Astrocyte (in vitro differentiated cells and primary cell): ENCODE measurements at regions not wholly inside any gene's neighbourhood (a gene's known extent, or its start where the extent isn't known, plus 50 kb on each side); places are given as distances from the start of the nearest gene placed in this dataset.

Experiments used
- CTCF ChIP-seq: IDR thresholded peaks from 2 replicates; pipeline ENCODE4 v1.5.1; 2011; ENCODE audit warnings: low read depth, mild to moderate bottlenecking, inconsistent platforms, low read length, moderate library complexity; ENCODE audit not compliant: insufficient read depth
- EZH2 ChIP-seq: IDR thresholded peaks from 2 replicates; pipeline ENCODE4 v1.6.1; 2012; ENCODE audit warnings: mild to moderate bottlenecking, low read length, inconsistent platforms; ENCODE audit not compliant: insufficient read depth

GRCh38 chr11:129503646-129504045 lies 128.0 kb downstream of the BARX2 start:
- TF ChIP-seq CTCF (no peak), EZH2 (no peak)
